ENCODE measurements at regions not wholly inside any gene's neighbourhood (a gene's known extent, or its start where the extent isn't known, plus 50 kb on each side); places are given as distances from the start of the nearest gene placed in this dataset.

GRCh38 chr5:21219251-21219650 is 1231.3 kb upstream of the CDH18 start:
- intact Hi-C loops (cut with DNase I): no loop called here
- DNase-seq (ENCODE audit: low spot score): no peak

GRCh38 chr5:21212026-21212425 is 1224.0 kb upstream of the CDH18 start:
- intact Hi-C loops (cut with DNase I): no loop called here
- DNase-seq (ENCODE audit: low spot score): no peak

GRCh38 chr5:21209409-21209808 is 1221.4 kb upstream of the CDH18 start:
- intact Hi-C loops (cut with DNase I): no loop called here
- DNase-seq (ENCODE audit: low spot score): no peak

GRCh38 chr5:21199087-21199486 is 1211.1 kb upstream of the CDH18 start:
- intact Hi-C loops (cut with DNase I): no loop called here
- DNase-seq (ENCODE audit: low spot score): no peak

- intact Hi-C loops (cut with DNase I): no loop called here
- DNase-seq (ENCODE audit: low spot score): no peak
These were observed 1207.1 kb upstream of the CDH18 start for GRCh38 chr5:21195145-21195544.

GRCh38 chr5:21185536-21185935 is 1197.5 kb upstream of the CDH18 start:
- intact Hi-C loops (cut with DNase I): no loop called here
- no peak for DNase-seq (ENCODE audit: low spot score)

GRCh38 chr5:21184581-21184980 is 1196.6 kb upstream of the CDH18 start:
- intact Hi-C loops (cut with DNase I): no loop called here
- DNase-seq (ENCODE audit: low spot score): no peak

- intact Hi-C loops (cut with DNase I): no loop called here
- DNase-seq (ENCODE audit: low spot score): no peak
These were observed 1193.7 kb upstream of the CDH18 start for GRCh38 chr5:21181609-21182125.

GRCh38 chr5:21173526-21173925 is 1185.5 kb upstream of the CDH18 start:
- DNase-seq (ENCODE audit: low spot score): no peak

GRCh38 chr5:21173036-21173435 is 1185.0 kb upstream of the CDH18 start:
- DNase-seq (ENCODE audit: low spot score): no peak
- intact Hi-C loops (cut with DNase I): no loop called here

More at GRCh38 chr5:21173526-21173925, 1185.5 kb upstream of the CDH18 start:
- intact Hi-C loops (cut with DNase I): no loop called here

GRCh38 chr5:21171038-21171437 is 1183.0 kb upstream of the CDH18 start:
- intact Hi-C loops (cut with DNase I): no loop called here
- no peak for DNase-seq (ENCODE audit: low spot score)

- DNase-seq (ENCODE audit: low spot score): no peak
- intact Hi-C loops (cut with DNase I): no loop called here
These were observed 1180.6 kb upstream of the CDH18 start for GRCh38 chr5:21168557-21168956.

- intact Hi-C loops (cut with DNase I): no loop called here
- no peak for DNase-seq (ENCODE audit: low spot score)
These were observed 1177.3 kb upstream of the CDH18 start for GRCh38 chr5:21165344-21165743.

- intact Hi-C loops (cut with DNase I): no loop called here
- DNase-seq (ENCODE audit: low spot score): no peak
These were observed 1176.4 kb upstream of the CDH18 start for GRCh38 chr5:21164425-21164824.

- DNase-seq (ENCODE audit: low spot score): no peak
These were observed 1171.6 kb upstream of the CDH18 start for GRCh38 chr5:21159510-21160059.

GRCh38 chr5:21154526-21154925 is 1166.5 kb upstream of the CDH18 start:
- intact Hi-C loops (cut with DNase I): no loop called here
- DNase-seq (ENCODE audit: low spot score): no peak

More at GRCh38 chr5:21159510-21160059, 1171.6 kb upstream of the CDH18 start:
- intact Hi-C loops (cut with DNase I): no loop called here

- DNase-seq (ENCODE audit: low spot score): no peak
- intact Hi-C loops (cut with DNase I): no loop called here
These were observed 1164.6 kb upstream of the CDH18 start for GRCh38 chr5:21152611-21153010.

- DNase-seq (ENCODE audit: low spot score): no peak
- intact Hi-C loops (cut with DNase I): no loop called here
These were observed 1157.4 kb upstream of the CDH18 start for GRCh38 chr5:21145376-21145775.

- no peak for DNase-seq (ENCODE audit: low spot score)
- intact Hi-C loops (cut with DNase I): no loop called here
These were observed 1155.7 kb upstream of the CDH18 start for GRCh38 chr5:21143686-21144085.

- no peak for DNase-seq (ENCODE audit: low spot score)
- intact Hi-C loops (cut with DNase I): no loop called here
These were observed 1154.8 kb upstream of the CDH18 start for GRCh38 chr5:21142791-21143190.

- no peak for DNase-seq (ENCODE audit: low spot score)
- intact Hi-C loops (cut with DNase I): no loop called here
These were observed 1153.0 kb upstream of the CDH18 start for GRCh38 chr5:21140987-21141386.

GRCh38 chr5:21126236-21126635 is 1138.2 kb upstream of the CDH18 start:
- intact Hi-C loops (cut with DNase I): no loop called here
- no peak for DNase-seq (ENCODE audit: low spot score)
